ENCODE measurements at regions not wholly inside any gene's neighbourhood (a gene's known extent, or its start where the extent isn't known, plus 50 kb on each side); places are given as distances from the start of the nearest gene placed in this dataset.

- TF ChIP-seq EZH2 (IDR thresholded peaks at IDR 0.05; ENCODE audit: insufficient read depth, low read length): no peak
- TF ChIP-seq, protein P1, sequence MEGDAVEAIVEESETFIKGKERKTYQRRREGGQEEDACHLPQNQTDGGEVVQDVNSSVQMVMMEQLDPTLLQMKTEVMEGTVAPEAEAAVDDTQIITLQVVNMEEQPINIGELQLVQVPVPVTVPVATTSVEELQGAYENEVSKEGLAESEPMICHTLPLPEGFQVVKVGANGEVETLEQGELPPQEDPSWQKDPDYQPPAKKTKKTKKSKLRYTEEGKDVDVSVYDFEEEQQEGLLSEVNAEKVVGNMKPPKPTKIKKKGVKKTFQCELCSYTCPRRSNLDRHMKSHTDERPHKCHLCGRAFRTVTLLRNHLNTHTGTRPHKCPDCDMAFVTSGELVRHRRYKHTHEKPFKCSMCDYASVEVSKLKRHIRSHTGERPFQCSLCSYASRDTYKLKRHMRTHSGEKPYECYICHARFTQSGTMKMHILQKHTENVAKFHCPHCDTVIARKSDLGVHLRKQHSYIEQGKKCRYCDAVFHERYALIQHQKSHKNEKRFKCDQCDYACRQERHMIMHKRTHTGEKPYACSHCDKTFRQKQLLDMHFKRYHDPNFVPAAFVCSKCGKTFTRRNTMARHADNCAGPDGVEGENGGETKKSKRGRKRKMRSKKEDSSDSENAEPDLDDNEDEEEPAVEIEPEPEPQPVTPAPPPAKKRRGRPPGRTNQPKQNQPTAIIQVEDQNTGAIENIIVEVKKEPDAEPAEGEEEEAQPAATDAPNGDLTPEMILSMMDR (IDR thresholded peaks at IDR 0.05; ENCODE audit: insufficient read depth, low read depth, low read length): no peak
Measured at GRCh38 chr13:61709258-61709657, 293.6 kb upstream of the PCDH20 start.

All from astrocyte (in vitro differentiated cells and primary cell).